Body of pancreas (tissue), 4 donors: ENCODE measurements at regions not wholly inside any gene's neighbourhood (a gene's known extent, or its start where the extent isn't known, plus 50 kb on each side); places are given as distances from the start of the nearest gene placed in this dataset.

Source experiments
- ATAC-seq: fragments of 150-250 bp; one replicate; pipeline ENCODE4 v1.9.1; 2016
- DNase-seq, 4 donors: peaks; one replicate each; pipeline ENCODE4 v3.0.0-alpha.2; 2019
- H3K27ac ChIP-seq, 4 donors: fragments of 200-600 bp; sonication (generic); 1 replicate in 3 of 4; 2 replicates in 1 of 4; pipeline versions ENCODE4 v1.5.1 to v1.6.1; 2016 to 2019; ENCODE audit warnings: mild to moderate bottlenecking in 1 of 4, mixed read lengths in 1 of 4, moderate library complexity in 1 of 4
- H3K27me3 ChIP-seq, 2 donors: fragments of 200-600 bp; sonication (generic); one replicate each; pipeline ENCODE4 v1.6.0; 2016; ENCODE audit warnings: mild to moderate bottlenecking in 1 of 2
- H3K36me3 ChIP-seq, 2 donors: fragments of 200-600 bp; sonication (generic); replicated peaks in 1 of 2; 2 replicates each; pipeline ENCODE4 v1.5.1; 2016; ENCODE audit warnings: low read depth in 2 of 2; ENCODE audit not compliant: insufficient read depth in 1 of 2
- H3K4me1 ChIP-seq: fragments of 200-600 bp; sonication (generic); one replicate; pipeline ENCODE4 v1.6.0; 2016
- H3K4me3 ChIP-seq, 2 donors: fragments of 200-600 bp; sonication (generic); 1 replicate in 1 of 2; 2 replicates in 1 of 2; pipeline ENCODE4 v1.5.1; 2016 to 2019
- H3K9me3 ChIP-seq, 3 donors: fragments of 200-600 bp; sonication (generic); 1 replicate in 2 of 3; 2 replicates in 1 of 3; pipeline ENCODE4 v1.5.1; 2016
- CTCF ChIP-seq, 7 experiments: fragments of 450-650 bp in 4 of 7; fragments of 200-600 bp in 3 of 7; sonication (generic) in 3 of 7; IDR thresholded peaks; one replicate each; pipeline ENCODE4 v1.5.1; 2016 to 2019; ENCODE audit warnings: antibody characterized with exemption in 7 of 7
- POLR2A ChIP-seq, 3 donors: fragments of 450-650 bp; IDR thresholded peaks; one replicate each; pipeline ENCODE4 v1.6.1; 2016; ENCODE audit warnings: antibody characterized with exemption in 3 of 3, mild to moderate bottlenecking in 2 of 3
- WGBS, 2 donors: methylation state at CpG; one replicate each; pipeline ENCODE4 v1.1.5; 2017; 5-methylcytosine and 5-hydroxymethylcytosine counted together
- intact Hi-C: fragments of 100-400 bp; cut with DNase I; formaldehyde crosslinking; loops from one replicate; pipeline ENCODE4 v1.15.1; 2023

GRCh38 chr4:108529984-108530905 lies 90.1 kb upstream of the RPL34 start:
- intact Hi-C loops, result no loop called here
- no peak overlapping the region for H3K27ac ChIP-seq
- TF ChIP-seq POLR2A (IDR thresholded peaks at IDR 0.05) (no peak), CTCF (IDR thresholded peaks at IDR 0.05) (no peak)
- H3K9me3 ChIP-seq, result no peaks in the 10 kb centered on the region
- no peaks in the 10 kb centered on the region for H3K27me3 ChIP-seq
- no peak for DNase-seq
- WGBS, 2 donors, result 68 to 69% methylated on average over 8 of the region's 8 CpGs
- no peak for ATAC-seq
- H3K4me1 ChIP-seq, result peaks cover 20% of the 10 kb centered on the region
- no peak overlapping the region for H3K4me3 ChIP-seq
- no peaks in the 10 kb centered on the region for H3K36me3 ChIP-seq

GRCh38 chr4:108529102-108529501 lies 91.3 kb upstream of the RPL34 start:
- Histone ChIP-seq H3K27ac (no peak overlapping the region), H3K9me3 (no peaks in the 10 kb centered on the region), H3K36me3 (no peaks in the 10 kb centered on the region), H3K27me3 (no peaks in the 10 kb centered on the region), H3K4me3 (no peak overlapping the region), H3K4me1 (peaks cover 18% of the 10 kb centered on the region)
- ATAC-seq (no peak), DNase-seq (no peak)
- intact Hi-C loops, result no loop called here
- TF ChIP-seq POLR2A (IDR thresholded peaks at IDR 0.05) (no peak), CTCF (IDR thresholded peaks at IDR 0.05) (no peak)
- WGBS, 2 donors, result 72 to 90% methylated on average over 1 of the region's 1 CpG

GRCh38 chr4:108527723-108528122 lies 92.7 kb upstream of the RPL34 start:
- TF ChIP-seq CTCF (IDR thresholded peaks at IDR 0.05), result no peak
- no peak for TF ChIP-seq POLR2A (IDR thresholded peaks at IDR 0.05)
- Histone ChIP-seq H3K9me3 (no peaks in the 10 kb centered on the region), H3K27me3 (no peaks in the 10 kb centered on the region), H3K36me3 (no peaks in the 10 kb centered on the region), H3K4me3 (no peak overlapping the region), H3K4me1 (peaks cover 6% of the 10 kb centered on the region), H3K27ac (no peak overlapping the region)
- WGBS, 2 donors, result 64 to 80% methylated on average over 2 of the region's 2 CpGs
- ATAC-seq (no peak), DNase-seq (no peak)
- intact Hi-C loops, result no loop called here

- Histone ChIP-seq H3K4me1 (no peaks in the 10 kb centered on the region), H3K27me3 (no peaks in the 10 kb centered on the region), H3K27ac (no peak overlapping the region), H3K9me3 (no peaks in the 10 kb centered on the region), H3K4me3 (no peak overlapping the region), H3K36me3 (no peaks in the 10 kb centered on the region)
- 90 to 100% methylated on average over 1 of the region's 1 CpG for WGBS, 2 donors
- DNase-seq (no peak), ATAC-seq (no peak)
- intact Hi-C loops, result no loop called here
- TF ChIP-seq POLR2A (IDR thresholded peaks at IDR 0.05), result no peak
Measured at GRCh38 chr4:108520807-108521206, 99.6 kb upstream of the RPL34 start.

- Histone ChIP-seq H3K9me3 (no peaks in the 10 kb centered on the region), H3K36me3 (no peaks in the 10 kb centered on the region), H3K27me3 (no peaks in the 10 kb centered on the region), H3K4me1 (no peaks in the 10 kb centered on the region), H3K27ac (no peak overlapping the region), H3K4me3 (no peak overlapping the region)
- 48 to 49% methylated on average over 4 of the region's 4 CpGs for WGBS, 2 donors
- ATAC-seq, result no peak
- intact Hi-C loops, result no loop called here
- DNase-seq, result no peak
- no peak for TF ChIP-seq CTCF (IDR thresholded peaks at IDR 0.05)
- no peak for TF ChIP-seq POLR2A (IDR thresholded peaks at IDR 0.05)
Measured at GRCh38 chr4:108519911-108520601, 100.3 kb upstream of the RPL34 start.
